EH (cell line): ENCODE measurements at regions not wholly inside any gene's neighbourhood (a gene's known extent, or its start where the extent isn't known, plus 50 kb on each side); places are given as distances from the start of the nearest gene placed in this dataset.
"Not testable (repeated sequence)": the region's sequence is repeated elsewhere in the genome, so short reads cannot be mapped to it uniquely, and the experiment has no call there.

ENCODE experiments used
- DNase-seq: peaks from one replicate; pipeline ENCODE4 v3.0.0-alpha.2; 2015; ENCODE audit warnings: low read depth

- peak; percentile 100 for DNase-seq
Observed at GRCh38 chr1:25022361-25023189, 92.5 kb upstream of the RUNX3 start.

- DNase-seq = no peak
Observed at GRCh38 chr1:25021591-25022215, 91.6 kb upstream of the RUNX3 start.

GRCh38 chr1:25020851-25021590 is 90.9 kb upstream of the RUNX3 start:
- no peak for DNase-seq

- DNase-seq = no peak
Observed at GRCh38 chr1:25020173-25020845, 90.2 kb upstream of the RUNX3 start.

GRCh38 chr1:25019337-25020172 is 89.5 kb upstream of the RUNX3 start:
- DNase-seq = no peak

- no peak for DNase-seq
Observed at GRCh38 chr1:25018943-25019336, 88.9 kb upstream of the RUNX3 start.

- DNase-seq = peak; percentile 54
Observed at GRCh38 chr1:25018110-25018735, 88.1 kb upstream of the RUNX3 start.

- peak; percentile 67 for DNase-seq
Observed at GRCh38 chr1:25017436-25018109, 87.5 kb upstream of the RUNX3 start.

- DNase-seq = no peak
Observed at GRCh38 chr1:25012966-25013962, 83.2 kb upstream of the RUNX3 start.

- DNase-seq = no peak
Observed at GRCh38 chr1:25011943-25012638, 82.0 kb upstream of the RUNX3 start.

GRCh38 chr1:25011275-25011674 is 81.2 kb upstream of the RUNX3 start:
- DNase-seq = no peak

- no peak for DNase-seq
Observed at GRCh38 chr1:25009671-25010262, 79.7 kb upstream of the RUNX3 start.

- peak; percentile 41 for DNase-seq
Observed at GRCh38 chr1:25008192-25008485, 78.1 kb upstream of the RUNX3 start.

GRCh38 chr1:25007390-25008191 is 77.5 kb upstream of the RUNX3 start:
- not testable (repeated sequence) for DNase-seq

- peak; percentile 40 for DNase-seq
Observed at GRCh38 chr1:25006770-25007169, 76.7 kb upstream of the RUNX3 start.

- DNase-seq = no peak
Observed at GRCh38 chr1:25004355-25004754, 74.3 kb upstream of the RUNX3 start.

- peak; percentile 34 for DNase-seq
Observed at GRCh38 chr1:25003457-25004190, 73.5 kb upstream of the RUNX3 start.
